ENCODE measurements at regions not wholly inside any gene's neighbourhood (a gene's known extent, or its start where the extent isn't known, plus 50 kb on each side); places are given as distances from the start of the nearest gene placed in this dataset.

GRCh38 chr4:19720190-19720589, 531.5 kb upstream of the SLIT2 start:
- Histone ChIP-seq H3K18ac (ENCODE audit: insufficient read length, low read depth, low read length) (no peak overlapping the region), H2BK15ac (ENCODE audit: low read depth, low read length) (no peak overlapping the region), H3K4me2 (ENCODE audit: insufficient read depth, insufficient read length, low read length) (no peak overlapping the region), H2AFZ (ENCODE audit: low read length) (no peak overlapping the region), H3K79me1 (ENCODE audit: insufficient read depth, low read depth, low read length, poor library complexity, severe bottlenecking) (no peaks in the 10 kb centered on the region), H3K27ac (ENCODE audit: insufficient read length, low read depth, low read length) (no peak overlapping the region), H3K56ac (ENCODE audit: insufficient read length, low read depth, low read length) (no peak overlapping the region), H3K4me1 (ENCODE audit: insufficient read depth, low read length) (no peaks in the 10 kb centered on the region), H3K27me3 (ENCODE audit: insufficient read depth, low read length) (no peaks in the 10 kb centered on the region), H2BK5ac (ENCODE audit: insufficient read length, low read length) (no peak overlapping the region), H3K9ac (ENCODE audit: extremely low read depth, insufficient read length, low read length) (no peak overlapping the region), H3K14ac (ENCODE audit: insufficient read depth, low read length) (no peak overlapping the region), H4K5ac (ENCODE audit: insufficient read length, low read depth, low read length) (no peak overlapping the region), H3K79me2 (ENCODE audit: insufficient read depth, low read length) (no peaks in the 10 kb centered on the region), H3K4ac (ENCODE audit: low read depth, low read length) (no peak overlapping the region), H3K9me3 (ENCODE audit: control insufficient read depth, low read depth, low read length) (no peaks in the 10 kb centered on the region), H2BK12ac (ENCODE audit: insufficient read length, low read depth, low read length) (no peak overlapping the region), H3K23ac (ENCODE audit: insufficient read length, low read depth, low read length) (no peak overlapping the region), H4K8ac (replicated peaks; ENCODE audit: insufficient read length, low read depth, low read length) (no peak overlapping the region), H2BK20ac (ENCODE audit: low read depth, low read length, poor library complexity, severe bottlenecking) (no peak overlapping the region), H2AK5ac (ENCODE audit: insufficient read length, low read length) (no peak overlapping the region), H4K91ac (ENCODE audit: insufficient read length, low read depth, low read length) (no peak overlapping the region), H4K20me1 (ENCODE audit: control insufficient read depth, insufficient read depth, insufficient read length) (no peaks in the 10 kb centered on the region), H3K23me2 (ENCODE audit: insufficient read length, low read depth, low read length, poor library complexity, severe bottlenecking) (no peaks in the 10 kb centered on the region), H2BK120ac (ENCODE audit: low read depth, low read length, poor library complexity, severe bottlenecking) (no peak overlapping the region), H3T11ph (ENCODE audit: low read length) (no peak overlapping the region)
- H3K9me3 Mint-ChIP-seq, result peaks cover 0 to 2% of the 10 kb centered on the region in 2 experiments; a peak in 1 of 5 replicates
- no peak for DNase-seq
- H3K36me3 Mint-ChIP-seq (ENCODE audit: insufficient read depth in 1 of 3, low read depth in 3 of 3), result no peaks in the 10 kb centered on the region
- no peak overlapping the region for H3K27ac Mint-ChIP-seq
- no peak overlapping the region for H3K4me3 Mint-ChIP-seq
- no peaks in the 10 kb centered on the region; the same call in 1 of the 2 replicates for H3K27me3 Mint-ChIP-seq (ENCODE audit: low read depth)
- H3K4me1 Mint-ChIP-seq, result no peaks in the 10 kb centered on the region
- no peak for TF ChIP-seq CTCF (conservative IDR thresholded peaks at IDR 0.05)
